GM23338 (cell line): ENCODE measurements at regions not wholly inside any gene's neighbourhood (a gene's known extent, or its start where the extent isn't known, plus 50 kb on each side); places are given as distances from the start of the nearest gene placed in this dataset.

ENCODE experiments used
- ATAC-seq: fragments of 200-7000 bp; cut with Tn5 transposase; 3 replicates; pipeline ENCODE4 v1.9.1; 2020
- DNase-seq: peaks from one replicate; pipeline ENCODE4 v3.0.0-alpha.2; 2015; ENCODE audit warnings: low spot score
- H2AFZ ChIP-seq: fragments of 200-600 bp; sonication (generic); 2 replicates; pipeline ENCODE4 v1.8.0; 2016; ENCODE audit warnings: antibody characterized with exemption, mild to moderate bottlenecking, moderate library complexity
- H3F3A ChIP-seq: fragments of 200-600 bp; sonication (generic); replicated peaks from 2 replicates; pipeline ENCODE4 v1.8.0; 2017; ENCODE audit warnings: antibody characterized with exemption, mixed run types, low read depth
- H3K27ac ChIP-seq: fragments of 200-600 bp; sonication (generic); 2 replicates; pipeline ENCODE4 v1.6.1; 2016; ENCODE audit warnings: low read depth
- H3K27me3 ChIP-seq: fragments of 200-600 bp; sonication (generic); 2 replicates; pipeline ENCODE4 v1.8.0; 2016; ENCODE audit warnings: mild to moderate bottlenecking, mixed run types, moderate library complexity; ENCODE audit not compliant: insufficient read depth
- H3K36me3 ChIP-seq: fragments of 200-600 bp; sonication (generic); 2 replicates; pipeline ENCODE4 v1.8.0; 2016; ENCODE audit warnings: mild to moderate bottlenecking; ENCODE audit not compliant: insufficient read depth
- H3K4me1 ChIP-seq: fragments of 200-600 bp; sonication (generic); 2 replicates; pipeline ENCODE4 v1.8.0; 2016; ENCODE audit warnings: mild to moderate bottlenecking, moderate library complexity; ENCODE audit not compliant: insufficient read depth
- H3K4me2 ChIP-seq: fragments of 200-600 bp; sonication (generic); 2 replicates; pipeline ENCODE4 v1.7.1; 2017; ENCODE audit warnings: mixed run types
- H3K4me3 ChIP-seq: fragments of 200-600 bp; sonication (generic); 2 replicates; pipeline ENCODE4 v1.6.1; 2016; ENCODE audit warnings: mixed run types
- H3K79me2 ChIP-seq: fragments of 200-600 bp; sonication (generic); replicated peaks from 2 replicates; pipeline ENCODE4 v1.8.0; 2017; ENCODE audit warnings: mild to moderate bottlenecking; ENCODE audit not compliant: insufficient read depth
- H3K9me2 ChIP-seq: fragments of 200-600 bp; sonication (generic); 2 replicates; pipeline ENCODE4 v1.8.0; 2017; ENCODE audit not compliant: insufficient read depth
- H4K20me1 ChIP-seq: fragments of 200-600 bp; sonication (generic); replicated peaks from 2 replicates; pipeline ENCODE4 v1.8.0; 2017; ENCODE audit warnings: mild to moderate bottlenecking; ENCODE audit not compliant: insufficient read depth
- H3K27ac Mint-ChIP-seq: 2 replicates; pipeline ENCODE4 v1.8.0; 2020; ENCODE audit warnings: inconsistent platforms, mild to moderate bottlenecking, moderate library complexity, mixed read lengths
- H3K27me3 Mint-ChIP-seq: 3 replicates; pipeline ENCODE4 v1.8.0; 2022; ENCODE audit warnings: low read depth, mild to moderate bottlenecking, moderate library complexity, mixed read lengths, inconsistent platforms; ENCODE audit not compliant: insufficient read depth, poor library complexity
- H3K36me3 Mint-ChIP-seq: 3 replicates; pipeline ENCODE4 v1.8.0; 2021; ENCODE audit warnings: low read depth, mild to moderate bottlenecking, inconsistent platforms, moderate library complexity, mixed read lengths
- H3K4me1 Mint-ChIP-seq: 3 replicates; pipeline ENCODE4 v1.8.0; 2020; ENCODE audit warnings: mild to moderate bottlenecking, inconsistent platforms, mixed read lengths
- H3K4me3 Mint-ChIP-seq: 3 replicates; pipeline ENCODE4 v1.8.0; 2021; ENCODE audit warnings: moderate library complexity, mild to moderate bottlenecking, inconsistent platforms, mixed read lengths
- H3K9me3 Mint-ChIP-seq: 3 replicates; pipeline ENCODE4 v1.8.0; 2020; ENCODE audit warnings: moderate library complexity, mild to moderate bottlenecking, inconsistent platforms, mixed read lengths
- CREB1 ChIP-seq: fragments of 250-450 bp; sonication (Bioruptor Pico); IDR thresholded peaks from 2 replicates; pipeline ENCODE4 v1.5.0; 2020; ENCODE audit warnings: low read depth, mild to moderate bottlenecking, moderate library complexity
- EZH2phosphoT487 ChIP-seq: fragments of 200-600 bp; sonication (generic); IDR thresholded peaks from one replicate; pipeline ENCODE4 v1.8.1; 2018; ENCODE audit warnings: antibody characterized with exemption; ENCODE audit not compliant: unreplicated experiment
- JUNB ChIP-seq: IDR thresholded peaks from one replicate; pipeline ENCODE4 v1.6.1; 2016; ENCODE audit warnings: antibody characterized with exemption; ENCODE audit not compliant: unreplicated experiment
- NANOG ChIP-seq: IDR thresholded peaks from 2 replicates; pipeline ENCODE4 v1.6.1; 2016; ENCODE audit warnings: antibody characterized with exemption, borderline replicate concordance
- POLR2AphosphoS5 ChIP-seq: IDR thresholded peaks from 2 replicates; pipeline ENCODE4 v1.6.1; 2016; ENCODE audit warnings: antibody characterized with exemption, low read depth
- STAT1 ChIP-seq: IDR thresholded peaks from one replicate; pipeline ENCODE4 v1.6.1; 2016; ENCODE audit warnings: antibody characterized with exemption; ENCODE audit not compliant: unreplicated experiment
- ZNF114 ChIP-seq: fragments of 250-450 bp; sonication (Bioruptor Pico); IDR thresholded peaks from 2 replicates; pipeline ENCODE4 v1.5.0; 2020; ENCODE audit warnings: mild to moderate bottlenecking, moderate library complexity
- TF ChIP-seq, protein P1 (sequence below): fragments of 250-450 bp; sonication (Bioruptor Pico); IDR thresholded peaks from 2 replicates; pipeline ENCODE4 v1.5.0; 2020; ENCODE audit warnings: mild to moderate bottlenecking, moderate library complexity
- TF ChIP-seq, protein P2 (sequence below), 2 experiments: fragments of 200-600 bp in 1 of 2; sonication (generic) in 1 of 2; conservative IDR thresholded peaks; 2 replicates each; pipeline versions ENCODE4 v1.5.1 to v1.6.1; 2016 to 2017; ENCODE audit warnings: antibody characterized with exemption in 2 of 2, low read depth in 2 of 2, mild to moderate bottlenecking in 2 of 2, moderate library complexity in 1 of 2
- TF ChIP-seq, protein P3 (sequence below): IDR thresholded peaks from one replicate; pipeline ENCODE4 v1.6.1; 2018; ENCODE audit warnings: antibody characterized with exemption; ENCODE audit not compliant: unreplicated experiment
- TF ChIP-seq, protein P4 (sequence below): IDR thresholded peaks from 2 replicates; pipeline ENCODE4 v1.6.1; 2016; ENCODE audit warnings: antibody characterized with exemption

DNA sequence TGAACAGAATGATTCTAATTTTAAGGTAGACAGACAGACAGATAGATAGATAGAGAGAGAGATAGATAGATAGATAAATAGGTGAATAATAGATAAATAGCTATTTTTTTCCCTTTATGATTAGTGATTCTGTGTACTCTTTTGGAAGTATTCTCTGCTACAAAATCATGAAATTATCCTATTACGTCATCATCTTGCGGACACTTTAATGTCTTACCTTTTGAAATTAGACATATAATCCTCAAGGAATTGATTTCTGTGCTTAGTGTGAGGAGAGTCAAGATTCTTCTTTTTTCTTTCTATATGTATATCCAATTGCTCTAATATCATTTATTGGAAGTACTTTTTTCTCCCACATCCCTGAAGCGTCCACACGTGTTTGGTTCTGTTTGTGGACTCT, 215.2 kb downstream of the SCG2 start:
- Histone ChIP-seq H3K36me3 (no peaks in the 10 kb centered on the region), H3K4me1 (no peaks in the 10 kb centered on the region), H3K9me2 (no peaks in the 10 kb centered on the region), H3K4me2 (no peak overlapping the region), H3K79me2 (no peaks in the 10 kb centered on the region), H2AFZ (no peak overlapping the region), H3K27ac (no peak overlapping the region), H3K27me3 (no peaks in the 10 kb centered on the region), H3K4me3 (no peak overlapping the region), H4K20me1 (no peaks in the 10 kb centered on the region), H3F3A (no peaks in the 10 kb centered on the region)
- Mint-ChIP-seq H3K4me1 (peaks cover 5% of the 10 kb centered on the region; the same call in 2 of the 3 replicates), H3K4me3 (no peak overlapping the region), H3K36me3 (no peaks in the 10 kb centered on the region), H3K27ac (no peak overlapping the region), H3K9me3 (peaks cover under 1% of the 10 kb centered on the region; the same call in 1 of the 3 replicates), H3K27me3 (no peaks in the 10 kb centered on the region)
- TF ChIP-seq, protein P1, sequence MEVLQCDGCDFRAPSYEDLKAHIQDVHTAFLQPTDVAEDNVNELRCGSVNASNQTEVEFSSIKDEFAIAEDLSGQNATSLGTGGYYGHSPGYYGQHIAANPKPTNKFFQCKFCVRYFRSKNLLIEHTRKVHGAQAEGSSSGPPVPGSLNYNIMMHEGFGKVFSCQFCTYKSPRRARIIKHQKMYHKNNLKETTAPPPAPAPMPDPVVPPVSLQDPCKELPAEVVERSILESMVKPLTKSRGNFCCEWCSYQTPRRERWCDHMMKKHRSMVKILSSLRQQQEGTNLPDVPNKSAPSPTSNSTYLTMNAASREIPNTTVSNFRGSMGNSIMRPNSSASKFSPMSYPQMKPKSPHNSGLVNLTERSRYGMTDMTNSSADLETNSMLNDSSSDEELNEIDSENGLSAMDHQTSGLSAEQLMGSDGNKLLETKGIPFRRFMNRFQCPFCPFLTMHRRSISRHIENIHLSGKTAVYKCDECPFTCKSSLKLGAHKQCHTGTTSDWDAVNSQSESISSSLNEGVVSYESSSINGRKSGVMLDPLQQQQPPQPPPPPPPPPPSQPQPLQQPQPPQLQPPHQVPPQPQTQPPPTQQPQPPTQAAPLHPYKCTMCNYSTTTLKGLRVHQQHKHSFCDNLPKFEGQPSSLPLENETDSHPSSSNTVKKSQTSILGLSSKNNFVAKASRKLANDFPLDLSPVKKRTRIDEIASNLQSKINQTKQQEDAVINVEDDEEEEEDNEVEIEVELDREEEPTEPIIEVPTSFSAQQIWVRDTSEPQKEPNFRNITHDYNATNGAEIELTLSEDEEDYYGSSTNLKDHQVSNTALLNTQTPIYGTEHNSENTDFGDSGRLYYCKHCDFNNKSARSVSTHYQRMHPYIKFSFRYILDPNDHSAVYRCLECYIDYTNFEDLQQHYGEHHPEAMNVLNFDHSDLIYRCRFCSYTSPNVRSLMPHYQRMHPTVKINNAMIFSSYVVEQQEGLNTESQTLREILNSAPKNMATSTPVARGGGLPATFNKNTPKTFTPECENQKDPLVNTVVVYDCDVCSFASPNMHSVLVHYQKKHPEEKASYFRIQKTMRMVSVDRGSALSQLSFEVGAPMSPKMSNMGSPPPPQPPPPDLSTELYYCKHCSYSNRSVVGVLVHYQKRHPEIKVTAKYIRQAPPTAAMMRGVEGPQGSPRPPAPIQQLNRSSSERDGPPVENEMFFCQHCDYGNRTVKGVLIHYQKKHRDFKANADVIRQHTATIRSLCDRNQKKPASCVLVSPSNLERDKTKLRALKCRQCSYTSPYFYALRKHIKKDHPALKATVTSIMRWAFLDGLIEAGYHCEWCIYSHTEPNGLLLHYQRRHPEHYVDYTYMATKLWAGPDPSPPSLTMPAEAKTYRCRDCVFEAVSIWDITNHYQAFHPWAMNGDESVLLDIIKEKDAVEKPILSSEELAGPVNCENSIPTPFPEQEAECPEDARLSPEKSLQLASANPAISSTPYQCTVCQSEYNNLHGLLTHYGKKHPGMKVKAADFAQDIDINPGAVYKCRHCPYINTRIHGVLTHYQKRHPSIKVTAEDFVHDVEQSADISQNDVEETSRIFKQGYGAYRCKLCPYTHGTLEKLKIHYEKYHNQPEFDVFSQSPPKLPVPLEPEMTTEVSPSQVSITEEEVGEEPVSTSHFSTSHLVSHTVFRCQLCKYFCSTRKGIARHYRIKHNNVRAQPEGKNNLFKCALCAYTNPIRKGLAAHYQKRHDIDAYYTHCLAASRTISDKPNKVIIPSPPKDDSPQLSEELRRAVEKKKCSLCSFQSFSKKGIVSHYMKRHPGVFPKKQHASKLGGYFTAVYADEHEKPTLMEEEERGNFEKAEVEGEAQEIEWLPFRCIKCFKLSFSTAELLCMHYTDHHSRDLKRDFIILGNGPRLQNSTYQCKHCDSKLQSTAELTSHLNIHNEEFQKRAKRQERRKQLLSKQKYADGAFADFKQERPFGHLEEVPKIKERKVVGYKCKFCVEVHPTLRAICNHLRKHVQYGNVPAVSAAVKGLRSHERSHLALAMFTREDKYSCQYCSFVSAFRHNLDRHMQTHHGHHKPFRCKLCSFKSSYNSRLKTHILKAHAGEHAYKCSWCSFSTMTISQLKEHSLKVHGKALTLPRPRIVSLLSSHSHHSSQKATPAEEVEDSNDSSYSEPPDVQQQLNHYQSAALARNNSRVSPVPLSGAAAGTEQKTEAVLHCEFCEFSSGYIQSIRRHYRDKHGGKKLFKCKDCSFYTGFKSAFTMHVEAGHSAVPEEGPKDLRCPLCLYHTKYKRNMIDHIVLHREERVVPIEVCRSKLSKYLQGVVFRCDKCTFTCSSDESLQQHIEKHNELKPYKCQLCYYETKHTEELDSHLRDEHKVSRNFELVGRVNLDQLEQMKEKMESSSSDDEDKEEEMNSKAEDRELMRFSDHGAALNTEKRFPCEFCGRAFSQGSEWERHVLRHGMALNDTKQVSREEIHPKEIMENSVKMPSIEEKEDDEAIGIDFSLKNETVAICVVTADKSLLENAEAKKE = no peak
- TF ChIP-seq ZNF114 (CRISPR knock-in tag) (no peak), STAT1 (no peak), POLR2AphosphoS5 (no peak), NANOG (no peak), CREB1 (no peak), EZH2phosphoT487 (no peak), JUNB (no peak)
- TF ChIP-seq, protein P2, sequence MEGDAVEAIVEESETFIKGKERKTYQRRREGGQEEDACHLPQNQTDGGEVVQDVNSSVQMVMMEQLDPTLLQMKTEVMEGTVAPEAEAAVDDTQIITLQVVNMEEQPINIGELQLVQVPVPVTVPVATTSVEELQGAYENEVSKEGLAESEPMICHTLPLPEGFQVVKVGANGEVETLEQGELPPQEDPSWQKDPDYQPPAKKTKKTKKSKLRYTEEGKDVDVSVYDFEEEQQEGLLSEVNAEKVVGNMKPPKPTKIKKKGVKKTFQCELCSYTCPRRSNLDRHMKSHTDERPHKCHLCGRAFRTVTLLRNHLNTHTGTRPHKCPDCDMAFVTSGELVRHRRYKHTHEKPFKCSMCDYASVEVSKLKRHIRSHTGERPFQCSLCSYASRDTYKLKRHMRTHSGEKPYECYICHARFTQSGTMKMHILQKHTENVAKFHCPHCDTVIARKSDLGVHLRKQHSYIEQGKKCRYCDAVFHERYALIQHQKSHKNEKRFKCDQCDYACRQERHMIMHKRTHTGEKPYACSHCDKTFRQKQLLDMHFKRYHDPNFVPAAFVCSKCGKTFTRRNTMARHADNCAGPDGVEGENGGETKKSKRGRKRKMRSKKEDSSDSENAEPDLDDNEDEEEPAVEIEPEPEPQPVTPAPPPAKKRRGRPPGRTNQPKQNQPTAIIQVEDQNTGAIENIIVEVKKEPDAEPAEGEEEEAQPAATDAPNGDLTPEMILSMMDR (conservative IDR thresholded peaks at IDR 0.05; ENCODE audit: low read depth in 2 of 2) = no peak
- TF ChIP-seq, protein P3, sequence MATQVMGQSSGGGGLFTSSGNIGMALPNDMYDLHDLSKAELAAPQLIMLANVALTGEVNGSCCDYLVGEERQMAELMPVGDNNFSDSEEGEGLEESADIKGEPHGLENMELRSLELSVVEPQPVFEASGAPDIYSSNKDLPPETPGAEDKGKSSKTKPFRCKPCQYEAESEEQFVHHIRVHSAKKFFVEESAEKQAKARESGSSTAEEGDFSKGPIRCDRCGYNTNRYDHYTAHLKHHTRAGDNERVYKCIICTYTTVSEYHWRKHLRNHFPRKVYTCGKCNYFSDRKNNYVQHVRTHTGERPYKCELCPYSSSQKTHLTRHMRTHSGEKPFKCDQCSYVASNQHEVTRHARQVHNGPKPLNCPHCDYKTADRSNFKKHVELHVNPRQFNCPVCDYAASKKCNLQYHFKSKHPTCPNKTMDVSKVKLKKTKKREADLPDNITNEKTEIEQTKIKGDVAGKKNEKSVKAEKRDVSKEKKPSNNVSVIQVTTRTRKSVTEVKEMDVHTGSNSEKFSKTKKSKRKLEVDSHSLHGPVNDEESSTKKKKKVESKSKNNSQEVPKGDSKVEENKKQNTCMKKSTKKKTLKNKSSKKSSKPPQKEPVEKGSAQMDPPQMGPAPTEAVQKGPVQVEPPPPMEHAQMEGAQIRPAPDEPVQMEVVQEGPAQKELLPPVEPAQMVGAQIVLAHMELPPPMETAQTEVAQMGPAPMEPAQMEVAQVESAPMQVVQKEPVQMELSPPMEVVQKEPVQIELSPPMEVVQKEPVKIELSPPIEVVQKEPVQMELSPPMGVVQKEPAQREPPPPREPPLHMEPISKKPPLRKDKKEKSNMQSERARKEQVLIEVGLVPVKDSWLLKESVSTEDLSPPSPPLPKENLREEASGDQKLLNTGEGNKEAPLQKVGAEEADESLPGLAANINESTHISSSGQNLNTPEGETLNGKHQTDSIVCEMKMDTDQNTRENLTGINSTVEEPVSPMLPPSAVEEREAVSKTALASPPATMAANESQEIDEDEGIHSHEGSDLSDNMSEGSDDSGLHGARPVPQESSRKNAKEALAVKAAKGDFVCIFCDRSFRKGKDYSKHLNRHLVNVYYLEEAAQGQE = no peak
- TF ChIP-seq, protein P4, sequence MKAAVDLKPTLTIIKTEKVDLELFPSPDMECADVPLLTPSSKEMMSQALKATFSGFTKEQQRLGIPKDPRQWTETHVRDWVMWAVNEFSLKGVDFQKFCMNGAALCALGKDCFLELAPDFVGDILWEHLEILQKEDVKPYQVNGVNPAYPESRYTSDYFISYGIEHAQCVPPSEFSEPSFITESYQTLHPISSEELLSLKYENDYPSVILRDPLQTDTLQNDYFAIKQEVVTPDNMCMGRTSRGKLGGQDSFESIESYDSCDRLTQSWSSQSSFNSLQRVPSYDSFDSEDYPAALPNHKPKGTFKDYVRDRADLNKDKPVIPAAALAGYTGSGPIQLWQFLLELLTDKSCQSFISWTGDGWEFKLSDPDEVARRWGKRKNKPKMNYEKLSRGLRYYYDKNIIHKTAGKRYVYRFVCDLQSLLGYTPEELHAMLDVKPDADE = no peak
- no peak for DNase-seq
- ATAC-seq = no peak
